Mesodermal cell (in vitro differentiated cells): ENCODE measurements at regions not wholly inside any gene's neighbourhood (a gene's known extent, or its start where the extent isn't known, plus 50 kb on each side); places are given as distances from the start of the nearest gene placed in this dataset.

Experiments
- H3K27ac ChIP-seq: 2 replicates; pipeline ENCODE4 v1.7.0; 2013; ENCODE audit warnings: mild to moderate bottlenecking, low read depth, low read length, moderate library complexity; ENCODE audit not compliant: severe bottlenecking
- H3K36me3 ChIP-seq: 2 replicates; pipeline ENCODE4 v1.7.1; 2013; ENCODE audit warnings: mild to moderate bottlenecking, low read length, moderate library complexity; ENCODE audit not compliant: control insufficient read depth, insufficient read depth
- H3K4me1 ChIP-seq: one replicate; pipeline ENCODE4 v1.7.1; 2013; ENCODE audit warnings: mild to moderate bottlenecking, low read length; ENCODE audit not compliant: insufficient read depth, control insufficient read depth, poor library complexity, severe bottlenecking
- H3K4me3 ChIP-seq: 2 replicates; pipeline ENCODE4 v1.7.0; 2013; ENCODE audit warnings: low read length, control low read depth, mild to moderate bottlenecking; ENCODE audit not compliant: insufficient read depth, poor library complexity, severe bottlenecking; ENCODE audit errors: extremely low read depth
- H3K9me3 ChIP-seq: 2 replicates; pipeline ENCODE4 v1.7.1; 2013; ENCODE audit warnings: mild to moderate bottlenecking, low read length, moderate library complexity; ENCODE audit not compliant: control insufficient read depth
- WGBS, 2 experiments: methylation state at CpG; one replicate each; pipeline ENCODE4 v1.1.5; 2013; ENCODE audit warnings: missing lambda C conversion rate in 2 of 2; ENCODE audit not compliant: insufficient coverage in 2 of 2; 5-methylcytosine and 5-hydroxymethylcytosine counted together

GRCh38 chr2:14134771-14135170 lies 497.7 kb upstream of the LRATD1 start:
- WGBS, 2 experiments = no CpG with 5 or more reads among the region's 3 CpGs
- Histone ChIP-seq H3K4me3 (no peak overlapping the region), H3K4me1 (no peaks in the 10 kb centered on the region), H3K27ac (no peak overlapping the region), H3K9me3 (peaks cover 4% of the 10 kb centered on the region), H3K36me3 (no peaks in the 10 kb centered on the region)

GRCh38 chr2:14136030-14136429 lies 496.5 kb upstream of the LRATD1 start:
- peaks cover 4% of the 10 kb centered on the region for H3K9me3 ChIP-seq
- no peaks in the 10 kb centered on the region for H3K36me3 ChIP-seq
- no CpG with 5 or more reads among the region's 2 CpGs for WGBS, 2 experiments
- H3K4me3 ChIP-seq = no peak overlapping the region
- no peaks in the 10 kb centered on the region for H3K4me1 ChIP-seq
- H3K27ac ChIP-seq = no peak overlapping the region

GRCh38 chr2:14137643-14138042 lies 494.9 kb upstream of the LRATD1 start:
- WGBS, 2 experiments = 30 to 33% methylated on average over 1 of the region's 2 CpGs
- no peak overlapping the region for H3K27ac ChIP-seq
- H3K9me3 ChIP-seq = peaks cover 4% of the 10 kb centered on the region
- no peak overlapping the region for H3K4me3 ChIP-seq
- H3K4me1 ChIP-seq = no peaks in the 10 kb centered on the region
- no peaks in the 10 kb centered on the region for H3K36me3 ChIP-seq

- no peak overlapping the region for H3K27ac ChIP-seq
- no peaks in the 10 kb centered on the region for H3K36me3 ChIP-seq
- H3K9me3 ChIP-seq = no peaks in the 10 kb centered on the region
- 100% methylated on average over 2 of the region's 6 CpGs; no CpG with 5 or more reads in 1 of the 2 experiments for WGBS, 2 experiments
- H3K4me3 ChIP-seq = no peak overlapping the region
- H3K4me1 ChIP-seq = no peaks in the 10 kb centered on the region
Measured at GRCh38 chr2:14140009-14140550, 492.4 kb upstream of the LRATD1 start.

- Histone ChIP-seq H3K4me3 (no peak overlapping the region), H3K27ac (no peak overlapping the region), H3K4me1 (no peaks in the 10 kb centered on the region), H3K36me3 (no peaks in the 10 kb centered on the region), H3K9me3 (no peaks in the 10 kb centered on the region)
Measured at GRCh38 chr2:14143435-14143834, 489.1 kb upstream of the LRATD1 start.

- no peaks in the 10 kb centered on the region for H3K4me1 ChIP-seq
- no peak overlapping the region for H3K4me3 ChIP-seq
- no peaks in the 10 kb centered on the region for H3K9me3 ChIP-seq
- no CpG with 5 or more reads among the region's 1 CpG for WGBS, 2 experiments
- no peaks in the 10 kb centered on the region for H3K36me3 ChIP-seq
- H3K27ac ChIP-seq = no peak overlapping the region
Measured at GRCh38 chr2:14148216-14148615, 484.3 kb upstream of the LRATD1 start.

- Histone ChIP-seq H3K4me1 (no peaks in the 10 kb centered on the region), H3K9me3 (no peaks in the 10 kb centered on the region), H3K27ac (no peak overlapping the region), H3K4me3 (no peak overlapping the region), H3K36me3 (no peaks in the 10 kb centered on the region)
Measured at GRCh38 chr2:14157816-14158215, 474.7 kb upstream of the LRATD1 start.

GRCh38 chr2:14180333-14180732 lies 452.2 kb upstream of the LRATD1 start:
- no peaks in the 10 kb centered on the region for H3K36me3 ChIP-seq
- WGBS, 2 experiments = 83% methylated on average over 1 of the region's 3 CpGs
- H3K4me1 ChIP-seq = no peaks in the 10 kb centered on the region
- no peak overlapping the region for H3K27ac ChIP-seq
- no peak overlapping the region for H3K4me3 ChIP-seq
- H3K9me3 ChIP-seq = no peaks in the 10 kb centered on the region

GRCh38 chr2:14182227-14182946 lies 450.1 kb upstream of the LRATD1 start:
- no peak overlapping the region for H3K4me3 ChIP-seq

GRCh38 chr2:14185906-14186305 lies 446.6 kb upstream of the LRATD1 start:
- Histone ChIP-seq H3K4me1 (no peaks in the 10 kb centered on the region), H3K36me3 (no peaks in the 10 kb centered on the region), H3K4me3 (no peak overlapping the region), H3K27ac (no peak overlapping the region), H3K9me3 (no peaks in the 10 kb centered on the region)
- WGBS, 2 experiments = no CpG with 5 or more reads among the region's 2 CpGs

More at GRCh38 chr2:14182227-14182946, 450.1 kb upstream of the LRATD1 start:
- Histone ChIP-seq H3K4me1 (no peaks in the 10 kb centered on the region), H3K36me3 (no peaks in the 10 kb centered on the region), H3K27ac (no peak overlapping the region), H3K9me3 (no peaks in the 10 kb centered on the region)
- WGBS, 2 experiments = 93 to 94% methylated on average over 14 to 15 of the region's 16 CpGs

GRCh38 chr2:14188446-14188845 lies 444.1 kb upstream of the LRATD1 start:
- Histone ChIP-seq H3K36me3 (no peaks in the 10 kb centered on the region), H3K4me1 (no peaks in the 10 kb centered on the region), H3K9me3 (no peaks in the 10 kb centered on the region), H3K4me3 (no peak overlapping the region), H3K27ac (no peak overlapping the region)
- 87 to 96% methylated on average over 4 of the region's 6 CpGs for WGBS, 2 experiments
